Renal cortical epithelial cell (primary cell): ENCODE measurements at regions not wholly inside any gene's neighbourhood (a gene's known extent, or its start where the extent isn't known, plus 50 kb on each side); places are given as distances from the start of the nearest gene placed in this dataset.
"Not testable (repeated sequence)": the region's sequence is repeated elsewhere in the genome, so short reads cannot be mapped to it uniquely, and the experiment has no call there.

Experiments used
- DNase-seq: peaks from one replicate; pipeline ENCODE4 v3.0.0-alpha.2; 2011; ENCODE audit warnings: low read depth

GRCh38 chr12:131274061-131274460 lies 320.4 kb downstream of the ADGRD1 start:
- DNase-seq = no peak

DNA sequence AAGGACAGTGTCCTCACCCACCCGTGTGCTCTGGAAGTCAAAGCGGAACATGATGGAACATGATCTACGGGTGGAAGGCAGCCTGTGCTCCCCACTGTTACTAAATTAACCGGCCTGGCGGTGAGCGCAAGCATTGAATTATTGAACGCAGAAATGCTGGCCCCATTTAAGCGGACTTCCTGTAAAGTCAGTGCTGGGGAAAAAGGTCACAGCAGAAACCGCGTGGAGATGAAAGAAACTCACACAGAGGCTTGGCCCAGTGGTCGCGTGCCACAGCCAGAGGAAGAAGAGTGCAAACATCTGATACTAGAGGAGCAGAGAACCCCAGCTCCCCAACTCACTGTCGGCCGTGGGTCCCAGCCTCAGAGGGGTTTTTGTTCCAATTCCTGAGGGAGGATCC lies 321.2 kb downstream of the ADGRD1 start:
- DNase-seq = no peak

DNA sequence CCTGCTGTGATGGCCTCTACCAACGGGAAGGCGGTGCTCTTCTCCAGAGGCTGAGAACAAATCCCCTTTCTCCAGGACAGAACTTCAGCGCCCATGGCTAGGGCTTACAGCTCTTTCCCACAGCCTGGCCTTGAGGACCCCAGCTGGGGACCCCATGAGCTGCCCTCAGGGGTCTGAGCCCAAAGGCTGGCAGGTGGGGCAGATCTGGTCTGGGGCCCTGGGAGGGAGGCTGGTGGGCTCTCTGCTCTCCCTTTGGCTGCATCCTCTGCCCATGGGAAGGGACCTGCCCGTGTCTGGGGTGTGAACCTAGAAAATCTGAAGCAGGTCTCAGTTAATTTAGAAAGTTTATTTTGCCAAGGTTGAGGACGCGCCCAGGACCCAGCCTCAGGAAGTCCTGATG lies 322.1 kb downstream of the ADGRD1 start:
- no peak for DNase-seq

- DNase-seq = no peak
Observed at GRCh38 chr12:131276501-131277185, 322.9 kb downstream of the ADGRD1 start.

- not testable (repeated sequence) for DNase-seq
Observed at GRCh38 chr12:131277186-131278091, 323.7 kb downstream of the ADGRD1 start.

DNA sequence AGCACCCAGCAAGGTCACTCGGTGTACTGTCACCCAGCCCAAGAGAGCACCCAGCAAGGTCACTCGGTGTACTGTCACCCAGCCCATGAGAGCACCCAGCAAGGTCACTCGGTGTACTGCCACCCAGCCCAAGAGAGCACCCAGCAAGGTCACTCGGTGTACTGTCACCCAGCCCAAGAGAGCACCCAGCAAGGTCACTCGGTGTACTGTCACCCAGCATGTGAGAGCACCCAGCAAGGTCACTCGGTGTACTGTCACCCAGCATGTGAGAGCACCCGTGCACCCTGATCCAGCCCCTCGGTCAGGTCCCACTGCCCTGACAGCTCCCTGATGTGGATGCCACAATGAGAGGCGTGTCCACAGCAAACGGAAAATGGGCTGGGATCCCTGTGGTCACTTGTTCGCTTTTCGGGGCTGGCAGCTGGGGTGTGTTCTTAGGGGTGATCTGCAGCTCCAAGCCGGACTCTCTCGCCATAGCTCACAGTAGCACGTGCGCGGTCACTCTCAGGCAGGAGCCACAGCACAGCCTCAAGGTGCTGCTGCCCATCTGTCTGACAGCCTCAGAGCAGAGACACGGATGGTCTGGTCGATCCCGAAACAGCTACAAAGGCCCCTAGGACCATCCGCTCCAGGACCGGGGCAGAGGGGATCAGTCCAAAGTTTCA lies 324.9 kb downstream of the ADGRD1 start:
- not testable (repeated sequence) for DNase-seq

DNA sequence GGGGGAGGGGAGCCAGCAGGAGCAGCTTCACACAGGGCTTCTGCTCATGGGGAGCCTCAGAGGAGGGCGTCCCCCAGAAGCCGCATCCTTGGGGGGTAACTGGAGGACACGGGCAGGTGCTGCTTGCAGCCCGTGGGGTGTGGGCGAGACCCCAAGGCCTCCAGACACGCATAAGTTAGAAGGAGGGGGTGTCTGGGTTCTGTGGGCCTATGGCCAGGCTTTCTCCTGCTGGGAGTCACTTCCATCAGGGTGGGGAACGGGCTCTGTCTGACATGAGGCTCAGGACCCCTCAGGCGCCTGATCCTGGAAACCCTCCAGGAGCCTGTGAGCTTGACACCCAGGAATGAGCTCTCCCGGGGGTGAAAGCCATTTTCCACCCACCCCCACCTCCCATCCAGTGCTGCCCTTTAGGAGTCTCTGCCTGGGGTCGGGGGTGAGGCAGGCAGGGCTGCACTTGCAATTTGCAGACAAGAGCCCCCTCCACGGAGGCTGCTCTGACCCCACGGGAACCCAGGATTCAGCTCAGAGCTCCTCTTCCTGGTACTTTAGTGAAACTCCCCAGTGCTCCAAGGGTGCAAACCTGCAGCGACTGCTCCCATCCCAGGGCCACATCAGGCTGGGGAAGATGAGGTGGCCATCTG lies 325.7 kb downstream of the ADGRD1 start:
- DNase-seq = no peak

GRCh38 chr12:131280426-131280825 lies 326.7 kb downstream of the ADGRD1 start:
- no peak for DNase-seq

DNA sequence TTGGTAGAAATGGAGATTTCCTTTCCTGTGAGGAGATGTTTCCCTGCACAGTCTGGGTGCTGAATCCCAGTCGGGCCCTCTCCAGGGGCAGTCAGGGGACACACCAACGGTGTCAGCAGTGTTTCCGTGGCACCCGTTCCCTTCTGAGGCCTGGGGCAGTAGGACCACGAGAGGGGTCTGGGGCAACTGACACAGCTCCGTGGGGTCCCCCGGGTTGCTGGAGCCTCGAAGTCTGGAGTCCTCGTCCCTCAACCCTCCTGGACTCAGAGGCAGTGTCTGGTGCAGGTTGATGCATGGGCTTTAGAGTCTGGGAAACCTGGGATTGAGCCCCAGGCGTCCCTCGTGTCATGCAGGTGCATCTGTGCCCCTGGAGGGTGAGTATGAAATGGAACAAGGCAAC lies 327.3 kb downstream of the ADGRD1 start:
- DNase-seq = no peak

DNA sequence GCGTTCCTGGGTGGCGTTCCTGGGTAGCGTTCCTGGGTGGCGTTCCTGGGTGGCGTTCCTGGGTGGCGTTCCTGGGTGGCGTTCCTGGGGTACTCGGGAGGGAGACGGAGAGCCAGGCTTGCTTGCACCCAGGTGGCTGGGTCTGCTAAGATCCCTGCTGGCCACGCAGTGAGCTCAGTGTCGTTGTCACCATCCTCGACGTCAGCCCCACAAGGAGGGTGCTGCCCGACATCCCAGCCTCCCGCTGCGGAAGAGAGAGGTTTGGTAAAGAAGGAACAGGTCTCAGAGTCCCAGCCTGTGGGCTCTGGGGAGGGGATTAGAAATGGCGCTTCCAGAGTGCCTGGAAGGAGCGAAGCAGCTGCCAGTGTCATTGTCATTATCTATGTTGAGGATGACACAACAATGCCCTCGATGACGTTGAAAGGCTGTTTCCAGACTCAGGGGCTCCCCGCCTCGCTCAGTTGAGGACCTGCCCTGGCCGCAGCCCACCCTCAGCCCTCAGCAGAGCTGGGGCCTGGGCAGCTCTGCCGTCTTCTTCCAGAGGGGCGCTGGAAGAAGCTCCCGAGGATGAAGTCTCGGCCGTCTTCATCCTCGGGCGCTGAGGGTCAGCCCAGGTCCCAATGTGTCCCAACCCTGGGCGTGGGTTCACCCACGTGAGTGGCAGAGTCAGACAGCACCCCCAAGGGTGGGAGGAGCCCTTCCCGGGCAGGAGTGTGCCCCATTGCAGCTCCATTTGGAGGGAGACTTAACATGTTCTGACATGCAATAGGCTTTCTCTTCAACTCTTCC lies 328.8 kb downstream of the ADGRD1 start:
- no peak for DNase-seq

GRCh38 chr12:131283191-131283861 lies 329.6 kb downstream of the ADGRD1 start:
- no peak for DNase-seq

DNA sequence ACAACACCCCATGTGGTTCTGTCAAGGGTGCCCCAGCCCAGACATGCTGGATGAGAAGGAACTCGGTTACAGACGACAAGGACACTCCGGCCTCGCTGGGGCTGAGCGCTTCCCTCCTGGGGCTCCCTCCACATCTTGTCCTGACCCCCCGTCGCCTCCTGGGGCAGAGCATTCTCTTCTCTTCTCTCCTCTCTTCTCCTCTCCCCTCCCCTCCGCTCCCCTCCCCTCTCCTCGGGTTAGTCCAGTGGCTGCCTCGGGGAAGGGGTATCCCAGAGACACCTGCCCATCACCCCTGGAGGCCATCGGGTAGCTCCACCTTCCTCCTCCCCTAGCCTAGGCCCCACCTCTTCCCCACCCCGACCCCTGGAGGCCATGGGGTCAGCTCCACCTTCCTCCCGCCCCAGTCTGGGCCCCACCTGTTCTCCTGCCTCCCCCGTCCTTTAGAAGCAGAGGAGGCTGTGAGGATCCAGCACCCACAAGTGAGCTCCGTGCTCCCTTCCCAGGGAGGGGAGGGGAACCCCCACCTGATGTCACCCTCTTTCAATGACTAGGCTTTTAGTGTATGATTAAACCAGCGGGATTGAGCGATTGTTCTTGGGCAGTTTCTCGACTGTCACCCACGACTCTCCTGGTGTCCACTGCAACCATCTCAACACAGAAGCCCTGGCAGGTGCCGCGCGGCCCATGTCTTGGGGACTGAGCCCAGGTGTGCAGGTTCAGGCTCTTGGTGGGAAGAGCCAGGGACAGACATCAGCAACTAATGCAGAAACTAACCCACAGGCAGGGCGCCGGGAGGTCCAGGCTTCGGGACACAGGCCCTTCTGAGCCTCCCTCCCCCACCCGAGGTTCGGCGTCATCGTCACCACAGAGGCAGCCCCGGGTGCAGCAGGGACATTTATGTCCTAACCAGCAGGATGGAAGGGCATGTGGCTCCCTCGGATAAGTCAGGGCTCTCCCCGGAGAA lies 330.4 kb downstream of the ADGRD1 start:
- DNase-seq = not testable (repeated sequence)

GRCh38 chr12:131284954-131285904 lies 331.5 kb downstream of the ADGRD1 start:
- DNase-seq = peak; percentile 41

DNA sequence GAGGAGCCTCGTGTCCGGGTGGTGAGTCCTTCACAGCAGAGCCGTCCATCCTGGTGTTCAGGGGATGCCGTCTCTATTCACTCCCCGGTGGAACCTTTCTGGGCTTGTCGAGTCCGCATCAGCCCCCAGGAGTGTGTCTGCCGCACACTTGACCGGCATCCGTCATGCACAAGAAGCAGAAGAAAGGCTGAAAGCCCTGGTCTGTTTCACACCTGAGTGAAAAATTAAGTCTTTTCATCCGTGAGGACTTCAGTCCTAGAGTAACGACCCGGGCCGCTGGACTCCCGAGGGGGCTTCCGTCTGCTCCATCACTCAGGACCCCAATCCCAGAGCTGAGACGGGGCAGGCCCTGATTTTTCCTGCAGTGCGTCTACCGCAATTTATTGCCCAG lies 332.2 kb downstream of the ADGRD1 start:
- DNase-seq = not testable (repeated sequence)

DNA sequence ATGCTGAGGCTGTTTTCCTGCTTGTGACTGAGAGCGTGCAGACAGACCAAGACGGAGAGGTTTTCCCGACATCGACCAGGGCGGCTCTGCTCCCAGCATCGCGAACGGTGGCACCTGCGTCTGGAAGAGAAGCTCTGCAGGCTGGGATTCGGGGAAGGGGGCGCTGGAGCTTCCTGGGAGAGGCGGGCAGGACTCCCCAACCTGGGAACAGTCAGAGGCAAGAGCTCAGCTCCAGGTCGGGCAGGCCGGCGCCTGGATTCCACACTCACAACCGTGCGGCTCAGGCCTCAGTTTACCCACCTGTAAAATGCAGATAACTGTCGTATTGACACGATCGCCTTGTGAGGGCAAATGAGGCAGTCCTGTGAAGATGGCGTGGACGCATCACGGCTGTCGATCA lies 332.6 kb downstream of the ADGRD1 start:
- DNase-seq = not testable (repeated sequence)

DNA sequence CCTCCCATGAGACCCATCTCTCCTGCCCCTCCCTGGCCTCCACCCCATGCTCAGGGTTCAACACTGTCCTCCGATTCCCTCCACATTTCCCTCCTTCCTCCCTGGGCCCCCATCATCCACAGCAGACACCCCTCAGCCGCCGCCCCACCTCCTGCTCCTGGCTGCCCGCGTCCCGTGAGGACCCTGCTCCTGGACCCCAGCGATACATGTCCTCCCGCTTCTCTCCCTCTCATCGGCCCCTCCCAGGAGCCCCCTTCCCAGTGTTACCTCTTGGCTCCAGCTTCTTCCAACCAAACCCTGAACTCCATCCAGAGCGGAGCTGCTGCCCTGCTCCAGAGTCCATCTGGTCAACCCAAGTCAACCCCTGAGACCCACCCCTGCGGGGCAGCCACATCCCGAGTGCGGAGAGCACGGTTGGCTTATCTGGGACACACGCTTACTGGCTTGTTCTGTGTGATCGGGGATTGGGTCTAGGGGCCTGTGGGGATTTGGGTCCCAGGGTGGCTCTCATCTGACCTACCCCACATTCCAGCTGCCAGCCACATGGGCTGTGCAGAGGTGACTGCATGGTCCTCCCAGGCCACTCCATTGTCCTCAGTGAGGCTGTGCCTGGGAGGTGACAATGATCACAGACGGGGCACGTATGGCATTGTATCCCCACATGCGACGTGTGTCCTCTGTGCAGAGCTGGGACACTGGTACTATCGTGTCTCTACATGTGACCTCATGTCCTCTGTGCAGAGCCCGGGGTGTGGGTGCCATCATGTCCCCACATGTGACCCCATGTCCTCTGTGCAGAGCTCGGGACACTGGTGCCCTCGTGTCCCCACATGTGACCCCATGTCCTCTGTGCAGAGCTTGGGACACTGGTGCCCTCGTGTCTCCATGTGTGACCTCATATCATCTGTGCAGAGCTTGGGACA lies 333.6 kb downstream of the ADGRD1 start:
- DNase-seq = no peak
